ENCODE measurements at regions not wholly inside any gene's neighbourhood (a gene's known extent, or its start where the extent isn't known, plus 50 kb on each side); places are given as distances from the start of the nearest gene placed in this dataset.

- Histone ChIP-seq H3K36me3 (no peaks in the 10 kb centered on the region), H3K9me3 (no peaks in the 10 kb centered on the region), H3K27ac (no peak overlapping the region), H3K27me3 (replicated peaks; ENCODE audit: insufficient read depth) (no peaks in the 10 kb centered on the region), H3K4me1 (replicated peaks) (no peaks in the 10 kb centered on the region), H3K4me3 (no peak overlapping the region)
- intact Hi-C loops (cut with DNase I) = no loop called here
- no peak for DNase-seq (ENCODE audit: low spot score)
- TF ChIP-seq POLR2A (IDR thresholded peaks at IDR 0.05) (no peak), CTCF (IDR thresholded peaks at IDR 0.05) (no peak), POLR2AphosphoS5 (IDR thresholded peaks at IDR 0.05) (no peak)
- 78% methylated on average over 6 of the region's 6 CpGs for WGBS
Observed at GRCh38 chr11:38305682-38306081, 1707.6 kb upstream of the RAG2 start.

DNA sequence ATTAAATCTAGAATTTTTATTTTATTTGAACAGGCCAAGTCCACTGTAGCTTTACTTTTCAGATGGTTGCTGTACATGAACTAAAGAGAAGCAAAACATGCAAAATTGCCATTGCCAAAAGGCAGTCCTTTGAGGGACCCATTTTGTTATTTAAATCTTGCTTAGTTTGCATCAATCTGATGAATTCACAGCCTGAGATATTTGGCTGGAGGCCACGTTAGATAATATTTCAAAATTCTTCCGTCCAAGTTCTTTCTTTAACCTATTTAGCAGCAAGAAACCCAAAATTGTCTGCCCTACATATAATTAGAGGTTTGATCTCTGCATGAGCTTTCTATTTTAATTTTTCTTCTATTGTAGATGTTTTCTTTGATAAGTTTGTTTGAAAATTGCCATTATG is 1706.9 kb upstream of the RAG2 start:
- Histone ChIP-seq H3K27ac (no peak overlapping the region), H3K36me3 (no peaks in the 10 kb centered on the region), H3K9me3 (no peaks in the 10 kb centered on the region), H3K27me3 (replicated peaks; ENCODE audit: insufficient read depth) (no peaks in the 10 kb centered on the region), H3K4me3 (no peak overlapping the region), H3K4me1 (replicated peaks) (no peaks in the 10 kb centered on the region)
- intact Hi-C loops (cut with DNase I) = no loop called here
- TF ChIP-seq CTCF (IDR thresholded peaks at IDR 0.05) = no peak
- no peak for TF ChIP-seq POLR2AphosphoS5 (IDR thresholded peaks at IDR 0.05)
- TF ChIP-seq POLR2A (IDR thresholded peaks at IDR 0.05) = no peak
- 63% methylated on average over 2 of the region's 2 CpGs for WGBS
- no peak for DNase-seq (ENCODE audit: low spot score)

GRCh38 chr11:38302564-38302963 is 1704.5 kb upstream of the RAG2 start:
- intact Hi-C loops (cut with DNase I) = no loop called here
- TF ChIP-seq POLR2A (IDR thresholded peaks at IDR 0.05) (no peak), POLR2AphosphoS5 (IDR thresholded peaks at IDR 0.05) (no peak), CTCF (IDR thresholded peaks at IDR 0.05) (no peak)
- no peaks in the 10 kb centered on the region for H3K4me1 ChIP-seq (replicated peaks)
- DNase-seq (ENCODE audit: low spot score) = no peak
- H3K4me3 ChIP-seq = no peak overlapping the region
- WGBS = 0% methylated on average over 1 of the region's 1 CpG
- no peaks in the 10 kb centered on the region for H3K27me3 ChIP-seq (replicated peaks; ENCODE audit: insufficient read depth)
- H3K36me3 ChIP-seq = no peaks in the 10 kb centered on the region
- H3K9me3 ChIP-seq = no peaks in the 10 kb centered on the region
- H3K27ac ChIP-seq = no peak overlapping the region

DNA sequence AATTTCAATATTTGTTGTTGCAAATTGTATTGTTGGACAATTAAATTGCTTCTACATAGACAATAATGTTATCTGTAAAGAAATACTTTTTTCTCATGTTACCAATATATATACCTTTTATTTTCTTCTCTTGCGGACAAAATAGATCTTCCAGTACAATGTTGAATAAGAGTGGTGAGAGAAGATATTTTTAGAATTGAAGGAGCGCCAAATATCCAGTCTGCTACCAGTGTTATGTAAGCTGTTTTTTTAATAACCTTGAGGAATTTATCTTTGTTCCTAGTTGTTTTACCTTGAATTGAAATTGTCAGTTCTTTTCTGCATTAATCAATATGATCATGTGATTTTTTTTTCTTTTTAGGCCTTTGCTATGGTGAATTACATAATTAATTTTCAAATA is 1702.5 kb upstream of the RAG2 start:
- intact Hi-C loops (cut with DNase I) = no loop called here
- 78% methylated on average over 2 of the region's 2 CpGs for WGBS
- TF ChIP-seq POLR2A (IDR thresholded peaks at IDR 0.05) (no peak), POLR2AphosphoS5 (IDR thresholded peaks at IDR 0.05) (no peak), CTCF (IDR thresholded peaks at IDR 0.05) (no peak)

GRCh38 chr11:38296211-38296776 is 1698.3 kb upstream of the RAG2 start:
- Histone ChIP-seq H3K4me1 (replicated peaks) (no peaks in the 10 kb centered on the region), H3K36me3 (no peaks in the 10 kb centered on the region), H3K27ac (no peak overlapping the region), H3K4me3 (no peak overlapping the region), H3K9me3 (no peaks in the 10 kb centered on the region), H3K27me3 (replicated peaks; ENCODE audit: insufficient read depth) (no peaks in the 10 kb centered on the region)
- 97% methylated on average over 17 of the region's 33 CpGs for WGBS
- TF ChIP-seq POLR2AphosphoS5 (IDR thresholded peaks at IDR 0.05) = no peak
- no peak for TF ChIP-seq CTCF (IDR thresholded peaks at IDR 0.05)
- no peak for TF ChIP-seq POLR2A (IDR thresholded peaks at IDR 0.05)
- intact Hi-C loops (cut with DNase I) = no loop called here
- DNase-seq (ENCODE audit: low spot score) = no peak

More for the DNA sequence above, 1702.5 kb upstream of the RAG2 start:
- Histone ChIP-seq H3K27me3 (replicated peaks; ENCODE audit: insufficient read depth) (no peaks in the 10 kb centered on the region), H3K4me1 (replicated peaks) (no peaks in the 10 kb centered on the region), H3K27ac (no peak overlapping the region), H3K4me3 (no peak overlapping the region), H3K9me3 (no peaks in the 10 kb centered on the region), H3K36me3 (no peaks in the 10 kb centered on the region)
- no peak for DNase-seq (ENCODE audit: low spot score)
